B cell (primary cell): ENCODE measurements at regions not wholly inside any gene's neighbourhood (a gene's known extent, or its start where the extent isn't known, plus 50 kb on each side); places are given as distances from the start of the nearest gene placed in this dataset.

Source experiments
- ATAC-seq: fragments of 200-7000 bp; cut with Tn5 transposase; one replicate; pipeline ENCODE4 v1.10.0; 2021; ENCODE audit warnings: low read depth, mild to moderate bottlenecking, moderate number of reproducible peaks, moderate library complexity
- CTCF ChIA-PET: fragments of 350-600 bp; sonication (Branson Sonifier 250); formaldehyde crosslinking; loops from one replicate; lab custom pipeline; 2021; ENCODE audit warnings: antibody characterized with exemption, inconsistent platforms; lab: Charles Lee
- POLR2A ChIA-PET: fragments of 350-600 bp; sonication (Branson Sonifier 250); formaldehyde crosslinking; loops from one replicate; lab custom pipeline; 2021; ENCODE audit warnings: antibody characterized with exemption; lab: Charles Lee
- DNase-seq: peaks from one replicate; pipeline ENCODE4 v3.0.0; 2013
- H2AFZ ChIP-seq: 2 replicates; pipeline ENCODE4 v1.6.1; 2012; ENCODE audit warnings: mild to moderate bottlenecking, low read depth, low read length; ENCODE audit not compliant: insufficient read depth, poor library complexity, severe bottlenecking
- H3K27ac ChIP-seq, 2 donors: 1 replicate in 1 of 2; 2 replicates in 1 of 2; pipeline ENCODE4 v1.5.1; 2012 to 2013; ENCODE audit warnings: low read length in 2 of 2, mild to moderate bottlenecking in 2 of 2, moderate library complexity in 1 of 2
- H3K27me3 ChIP-seq, 4 experiments: fragments of 200-600 bp in 1 of 4; sonication (generic) in 1 of 4; replicated peaks in 1 of 4; 1 replicate in 2 of 4; 2 replicates in 2 of 4; pipeline versions ENCODE4 v1.6.1 to v1.7.0; 2013 to 2016; ENCODE audit warnings: low read length in 3 of 4, mild to moderate bottlenecking in 2 of 4, mixed read lengths in 1 of 4, moderate library complexity in 1 of 4; ENCODE audit not compliant: insufficient read depth in 4 of 4, control insufficient read depth in 3 of 4; ENCODE audit errors: control extremely low read depth in 1 of 4
- H3K36me3 ChIP-seq, 2 experiments: replicated peaks in 1 of 2; 1 replicate in 1 of 2; 2 replicates in 1 of 2; pipeline versions ENCODE4 v1.6.1 to v1.7.1; 2013; ENCODE audit warnings: low read length in 1 of 2; ENCODE audit not compliant: insufficient read depth in 2 of 2, control insufficient read depth in 1 of 2; ENCODE audit errors: control extremely low read depth in 1 of 2, extremely low read depth in 1 of 2
- H3K4me1 ChIP-seq, 2 donors: fragments of 200-600 bp in 1 of 2; sonication (generic) in 1 of 2; 1 replicate in 1 of 2; 2 replicates in 1 of 2; pipeline versions ENCODE4 v1.5.1 to v1.6.1; 2013 to 2017; ENCODE audit warnings: low read length in 2 of 2; ENCODE audit not compliant: control insufficient read depth in 2 of 2, insufficient read depth in 2 of 2
- H3K4me2 ChIP-seq: replicated peaks from 2 replicates; pipeline ENCODE3; 2012; ENCODE audit warnings: mild to moderate bottlenecking, low read depth, low read length; ENCODE audit not compliant: poor library complexity, severe bottlenecking
- H3K4me3 ChIP-seq, 5 experiments: fragments of 200-600 bp in 1 of 5; sonication (generic) in 1 of 5; 1 replicate in 3 of 5; 2 replicates in 2 of 5; pipeline versions ENCODE4 v1.5.1 to v1.7.0; 2011 to 2016; ENCODE audit warnings: low read length in 4 of 5, mild to moderate bottlenecking in 4 of 5, low read depth in 2 of 5, control low read depth in 1 of 5, moderate library complexity in 1 of 5; ENCODE audit not compliant: insufficient read depth in 1 of 5; ENCODE audit errors: control extremely low read depth in 1 of 5, extremely low read depth in 1 of 5
- H3K79me2 ChIP-seq: fragments of 200-600 bp; sonication (generic); one replicate; pipeline ENCODE4 v1.6.0; 2016; ENCODE audit warnings: low read length; ENCODE audit not compliant: control insufficient read depth, insufficient read depth
- H3K9ac ChIP-seq: fragments of 200-600 bp; sonication (generic); 2 replicates; pipeline ENCODE4 v1.6.1; 2017; ENCODE audit warnings: mild to moderate bottlenecking, low read length, moderate library complexity
- H3K9me3 ChIP-seq, 3 donors: one replicate each; pipeline versions ENCODE4 v1.6.1 to v1.7.1; 2013; ENCODE audit warnings: low read length in 2 of 3; ENCODE audit not compliant: control insufficient read depth in 2 of 3, insufficient read depth in 1 of 3; ENCODE audit errors: control extremely low read depth in 1 of 3
- H4K20me1 ChIP-seq: 2 replicates; pipeline ENCODE4 v1.6.0; 2012; ENCODE audit warnings: mild to moderate bottlenecking, low read length; ENCODE audit not compliant: insufficient read depth, control insufficient read depth, poor library complexity, severe bottlenecking
- H3K27ac Mint-ChIP-seq: one replicate; pipeline ENCODE4 v1.8.0; 2021; ENCODE audit warnings: mixed read lengths
- H3K27me3 Mint-ChIP-seq: one replicate; pipeline ENCODE4 v1.8.0; 2021; ENCODE audit warnings: mixed read lengths
- H3K4me1 Mint-ChIP-seq: one replicate; pipeline ENCODE4 v1.8.0; 2021; ENCODE audit warnings: mixed read lengths
- H3K4me3 Mint-ChIP-seq: one replicate; pipeline ENCODE4 v1.8.0; 2021; ENCODE audit warnings: mixed read lengths
- H3K9me3 Mint-ChIP-seq: one replicate; pipeline ENCODE4 v1.8.0; 2022; ENCODE audit warnings: mixed read lengths; ENCODE audit not compliant: insufficient read depth
- EZH2 ChIP-seq: IDR thresholded peaks from 2 replicates; pipeline ENCODE4 v1.6.1; 2012; ENCODE audit warnings: borderline replicate concordance, low read depth, mild to moderate bottlenecking, moderate library complexity, low read length; ENCODE audit not compliant: insufficient read depth, poor library complexity, severe bottlenecking
- WGBS: methylation state at CpG from one replicate; pipeline ENCODE4 v1.1.5; 2013; ENCODE audit warnings: missing lambda C conversion rate; ENCODE audit not compliant: insufficient coverage; 5-methylcytosine and 5-hydroxymethylcytosine counted together
- intact Hi-C: fragments of 100-400 bp; cut with micrococcal nuclease; formaldehyde crosslinking; loops from one replicate; pipeline ENCODE4 v1.10.0; 2022
- TF ChIP-seq, protein P1 (sequence below): fragments of 200-600 bp; IDR thresholded peaks from one replicate; pipeline ENCODE4 v1.8.0; 2022; ENCODE audit warnings: antibody characterized with exemption, mild to moderate bottlenecking

GRCh38 chr6:113619077-113619476 is 238.1 kb upstream of the MARCKS start:
- H3K79me2 ChIP-seq, result no peaks in the 10 kb centered on the region
- TF ChIP-seq, protein P1, sequence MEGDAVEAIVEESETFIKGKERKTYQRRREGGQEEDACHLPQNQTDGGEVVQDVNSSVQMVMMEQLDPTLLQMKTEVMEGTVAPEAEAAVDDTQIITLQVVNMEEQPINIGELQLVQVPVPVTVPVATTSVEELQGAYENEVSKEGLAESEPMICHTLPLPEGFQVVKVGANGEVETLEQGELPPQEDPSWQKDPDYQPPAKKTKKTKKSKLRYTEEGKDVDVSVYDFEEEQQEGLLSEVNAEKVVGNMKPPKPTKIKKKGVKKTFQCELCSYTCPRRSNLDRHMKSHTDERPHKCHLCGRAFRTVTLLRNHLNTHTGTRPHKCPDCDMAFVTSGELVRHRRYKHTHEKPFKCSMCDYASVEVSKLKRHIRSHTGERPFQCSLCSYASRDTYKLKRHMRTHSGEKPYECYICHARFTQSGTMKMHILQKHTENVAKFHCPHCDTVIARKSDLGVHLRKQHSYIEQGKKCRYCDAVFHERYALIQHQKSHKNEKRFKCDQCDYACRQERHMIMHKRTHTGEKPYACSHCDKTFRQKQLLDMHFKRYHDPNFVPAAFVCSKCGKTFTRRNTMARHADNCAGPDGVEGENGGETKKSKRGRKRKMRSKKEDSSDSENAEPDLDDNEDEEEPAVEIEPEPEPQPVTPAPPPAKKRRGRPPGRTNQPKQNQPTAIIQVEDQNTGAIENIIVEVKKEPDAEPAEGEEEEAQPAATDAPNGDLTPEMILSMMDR, result no peak
- TF ChIP-seq EZH2, result no peak
- Mint-ChIP-seq H3K4me3 (no peak overlapping the region), H3K27ac (no peak overlapping the region), H3K27me3 (no peaks in the 10 kb centered on the region), H3K4me1 (peaks cover 4% of the 10 kb centered on the region), H3K9me3 (no peaks in the 10 kb centered on the region)
- ChIA-PET POLR2A (no interaction called here), CTCF (interaction anchor here (0.6 to 1.3 kb wide), 2 partner anchors 43 to 313 kb away, joined by 3 read pairs; no protein-coding TSS in a partner anchor)
- no peaks in the 10 kb centered on the region for H4K20me1 ChIP-seq
- H3K27ac ChIP-seq, result no peak overlapping the region
- 100% methylated on average over 1 of the region's 4 CpGs for WGBS
- no peaks in the 10 kb centered on the region for H3K4me1 ChIP-seq
- H3K4me2 ChIP-seq, result no peak overlapping the region
- ATAC-seq (no peak), DNase-seq (no peak)
- no peaks in the 10 kb centered on the region for H3K27me3 ChIP-seq
- H2AFZ ChIP-seq, result no peak overlapping the region
- no peak overlapping the region for H3K9ac ChIP-seq
- H3K36me3 ChIP-seq, result no peaks in the 10 kb centered on the region
- intact Hi-C loops, result no loop called here
- no peaks in the 10 kb centered on the region for H3K9me3 ChIP-seq
- no peak overlapping the region for H3K4me3 ChIP-seq

DNA sequence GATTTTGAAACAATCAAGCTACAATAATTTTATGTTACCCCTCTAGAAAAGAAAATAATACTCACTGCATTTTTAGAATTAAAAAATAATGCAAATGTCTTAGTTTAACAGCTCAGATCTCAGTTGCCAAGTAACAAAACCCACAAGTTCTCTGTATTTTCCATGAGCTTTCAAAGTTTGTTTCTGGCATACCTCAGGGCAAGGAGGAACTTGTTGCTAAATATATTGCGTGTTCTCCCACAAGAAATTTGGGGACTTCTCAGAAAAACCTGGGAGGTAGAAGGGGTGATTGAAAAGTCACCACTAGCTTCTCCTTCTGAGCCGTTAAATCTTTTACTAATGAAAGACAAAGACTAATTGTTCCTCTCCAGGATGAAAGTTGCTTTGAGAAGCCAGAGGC is 236.8 kb upstream of the MARCKS start:
- Mint-ChIP-seq H3K9me3 (no peaks in the 10 kb centered on the region), H3K27me3 (no peaks in the 10 kb centered on the region), H3K4me3 (no peak overlapping the region), H3K27ac (no peak overlapping the region), H3K4me1 (peaks cover 4% of the 10 kb centered on the region)
- H2AFZ ChIP-seq, result no peak overlapping the region
- no peak overlapping the region for H3K9ac ChIP-seq
- ChIA-PET CTCF (no interaction called here), POLR2A (interaction anchor here (0.6 kb wide), 1 partner anchor 10 kb away, joined by 3 read pairs; no protein-coding TSS in a partner anchor)
- H3K27ac ChIP-seq, result no peak overlapping the region
- no peak for DNase-seq
- H4K20me1 ChIP-seq, result no peaks in the 10 kb centered on the region
- no peaks in the 10 kb centered on the region for H3K4me1 ChIP-seq
- no peak for TF ChIP-seq EZH2
- TF ChIP-seq, protein P1, result no peak
- intact Hi-C loops, result no loop called here
- H3K4me2 ChIP-seq, result no peak overlapping the region
- ATAC-seq, result no peak
- H3K79me2 ChIP-seq, result no peaks in the 10 kb centered on the region
- no peak overlapping the region for H3K4me3 ChIP-seq
- H3K36me3 ChIP-seq, result no peaks in the 10 kb centered on the region
- H3K27me3 ChIP-seq, result no peaks in the 10 kb centered on the region
- no peaks in the 10 kb centered on the region for H3K9me3 ChIP-seq
- WGBS, result no CpG with 5 or more reads among the region's 2 CpGs
